HEK293 (cell line): ENCODE measurements at regions not wholly inside any gene's neighbourhood (a gene's known extent, or its start where the extent isn't known, plus 50 kb on each side); places are given as distances from the start of the nearest gene placed in this dataset.

Source experiments
- CTCF ChIA-PET: fragments of 350-600 bp; formaldehyde crosslinking; extraction: SDS; loops from one replicate; lab custom pipeline; 2021; ENCODE audit warnings: antibody characterized with exemption; lab: Yijun Ruan, JAX
- POLR2A ChIA-PET: fragments of 300-600 bp; formaldehyde crosslinking; extraction: SDS; loops from one replicate; lab custom pipeline; 2020; ENCODE audit warnings: antibody characterized with exemption, inconsistent platforms; lab: Yijun Ruan, JAX
- H3K27ac ChIP-seq: fragments of 200-500 bp; sonication (Bioruptor generic); 2 replicates; pipeline ENCODE4 v1.5.1; 2014; ENCODE audit warnings: low read depth, low read length, control low read depth, inconsistent platforms; ENCODE audit errors: extremely low read depth
- H3K36me3 ChIP-seq, 2 experiments: fragments of 200-500 bp in 1 of 2; sonication (Bioruptor generic) in 1 of 2; 1 replicate in 1 of 2; 2 replicates in 1 of 2; pipeline ENCODE4 v1.5.1; 2014 to 2017; ENCODE audit warnings: inconsistent platforms in 2 of 2, low read length in 2 of 2; ENCODE audit not compliant: control insufficient read depth in 2 of 2, insufficient read depth in 1 of 2
- H3K4me1 ChIP-seq: fragments of 200-500 bp; sonication (Bioruptor generic); 2 replicates; pipeline ENCODE4 v1.5.1; 2014; ENCODE audit warnings: mild to moderate bottlenecking, low read length, inconsistent platforms; ENCODE audit not compliant: control insufficient read depth, insufficient read depth
- H3K4me3 ChIP-seq: 2 replicates; pipeline ENCODE4 v1.5.1; 2011; ENCODE audit warnings: low read depth, mild to moderate bottlenecking, control low read depth, low read length, moderate library complexity
- H3K9me3 ChIP-seq: fragments of 200-500 bp; sonication (Bioruptor generic); 2 replicates; pipeline ENCODE4 v1.5.1; 2014; ENCODE audit warnings: low read depth, low read length, inconsistent platforms; ENCODE audit not compliant: control insufficient read depth, insufficient read depth
- PRDM10 ChIP-seq: fragments of 450-650 bp; formaldehyde crosslinking; IDR thresholded peaks from 2 replicates; pipeline ENCODE4 v1.5.1; 2016; ENCODE audit warnings: missing biosample characterization, missing genetic modification characterization
- RBAK ChIP-seq: fragments of 450-650 bp; formaldehyde crosslinking; IDR thresholded peaks from 2 replicates; pipeline ENCODE4 v1.5.1; 2016; ENCODE audit warnings: missing biosample characterization, missing genetic modification characterization
- SP2 ChIP-seq: fragments of 450-650 bp; formaldehyde crosslinking; IDR thresholded peaks from 2 replicates; pipeline ENCODE4 v1.5.1; 2016; ENCODE audit warnings: missing biosample characterization, missing genetic modification characterization
- ZNF280D ChIP-seq: fragments of 450-650 bp; formaldehyde crosslinking; IDR thresholded peaks from 2 replicates; pipeline ENCODE4 v1.5.1; 2016; ENCODE audit warnings: missing biosample characterization, missing genetic modification characterization
- ZNF391 ChIP-seq: fragments of 450-650 bp; formaldehyde crosslinking; IDR thresholded peaks from 2 replicates; pipeline ENCODE4 v1.5.1; 2016; ENCODE audit warnings: low read depth, missing biosample characterization, missing genetic modification characterization, borderline replicate concordance
- ZNF398 ChIP-seq: fragments of 450-650 bp; formaldehyde crosslinking; IDR thresholded peaks from 2 replicates; pipeline ENCODE4 v1.5.1; 2017; ENCODE audit warnings: missing biosample characterization, missing genetic modification characterization
- ZNF518A ChIP-seq: fragments of 450-650 bp; formaldehyde crosslinking; conservative IDR thresholded peaks from 2 replicates; pipeline ENCODE4 v1.5.1; 2016; ENCODE audit warnings: low read depth, missing biosample characterization, missing genetic modification characterization
- ZNF548 ChIP-seq: fragments of 450-650 bp; formaldehyde crosslinking; IDR thresholded peaks from 2 replicates; pipeline ENCODE4 v1.5.1; 2016; ENCODE audit warnings: missing biosample characterization, missing genetic modification characterization
- ZNF623 ChIP-seq: fragments of 450-650 bp; formaldehyde crosslinking; IDR thresholded peaks from 2 replicates; pipeline ENCODE4 v1.5.1; 2016; ENCODE audit warnings: missing biosample characterization, missing genetic modification characterization
- ZNF76 ChIP-seq: fragments of 450-650 bp; formaldehyde crosslinking; IDR thresholded peaks from 2 replicates; pipeline ENCODE4; 2016; ENCODE audit warnings: low read depth, missing biosample characterization, missing genetic modification characterization, borderline replicate concordance
- ZSCAN23 ChIP-seq: fragments of 450-650 bp; formaldehyde crosslinking; IDR thresholded peaks from 2 replicates; pipeline ENCODE4 v1.5.1; 2016; ENCODE audit warnings: missing biosample characterization, missing genetic modification characterization
- ZSCAN30 ChIP-seq: fragments of 450-650 bp; IDR thresholded peaks from 2 replicates; pipeline ENCODE4 v1.5.1; 2018; ENCODE audit warnings: missing biosample characterization, mild to moderate bottlenecking, missing genetic modification characterization, moderate library complexity

- H3K4me1 ChIP-seq = no peaks in the 10 kb centered on the region
- POLR2A ChIA-PET = no interaction called here
These were observed 415.1 kb upstream of the ADAMTSL1 start for GRCh38 chr9:18058564-18059442.

More at GRCh38 chr9:18058564-18059442, 415.1 kb upstream of the ADAMTSL1 start:
- CTCF ChIA-PET = interaction anchor here (0.6 to 1.8 kb wide), 6 partner anchors 14 to 479 kb away, joined by 3 to 9 read pairs (median 3); no protein-coding TSS in a partner anchor
- Histone ChIP-seq H3K4me3 (no peak overlapping the region), H3K27ac (no peak overlapping the region), H3K9me3 (no peaks in the 10 kb centered on the region), H3K36me3 (no peaks in the 10 kb centered on the region)
- TF ChIP-seq SP2 (tag by site-specific recombination) (no peak), ZSCAN23 (no peak), ZSCAN30 (tag by site-specific recombination) (no peak), ZNF280D (no peak), ZNF398 (tag by site-specific recombination) (no peak), ZNF548 (tag by site-specific recombination) (no peak), ZNF391 (tag by site-specific recombination) (no peak), PRDM10 (tag by site-specific recombination) (no peak), ZNF518A (tag by site-specific recombination) (no peak), ZNF76 (tag by site-specific recombination) (no peak), RBAK (tag by site-specific recombination) (no peak), ZNF623 (tag by site-specific recombination) (no peak)
